RPMI8226 (cell line): ENCODE measurements at regions not wholly inside any gene's neighbourhood (a gene's known extent, or its start where the extent isn't known, plus 50 kb on each side); places are given as distances from the start of the nearest gene placed in this dataset.
"Not testable (repeated sequence)": the region's sequence is repeated elsewhere in the genome, so short reads cannot be mapped to it uniquely, and the experiment has no call there.

Experiments used
- DNase-seq: peaks from one replicate; pipeline ENCODE4 v3.0.0-alpha.2; 2015

DNA sequence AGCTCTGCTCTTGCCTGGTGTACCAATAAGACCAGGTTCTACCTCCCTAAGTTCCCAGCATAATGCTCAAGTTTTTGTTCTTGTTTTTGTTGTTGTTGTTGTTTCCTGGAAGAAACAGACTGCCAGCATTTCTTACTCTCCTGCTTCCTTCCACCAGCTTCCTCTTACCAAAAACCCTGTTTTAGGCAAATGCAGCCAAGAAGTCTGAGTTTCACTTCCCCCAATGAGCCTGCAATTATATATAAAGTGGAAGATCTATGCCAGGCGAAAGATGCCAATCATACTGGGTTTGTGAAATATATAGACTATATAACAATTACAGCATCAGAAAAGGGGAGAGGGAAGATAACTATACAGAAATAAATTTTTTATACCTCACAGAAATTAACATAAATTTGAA lies 931.5 kb upstream of the FAT3 start:
- peak; percentile 19 for DNase-seq

GRCh38 chr11:91272089-91272488 lies 952.5 kb upstream of the FAT3 start:
- no peak for DNase-seq

DNA sequence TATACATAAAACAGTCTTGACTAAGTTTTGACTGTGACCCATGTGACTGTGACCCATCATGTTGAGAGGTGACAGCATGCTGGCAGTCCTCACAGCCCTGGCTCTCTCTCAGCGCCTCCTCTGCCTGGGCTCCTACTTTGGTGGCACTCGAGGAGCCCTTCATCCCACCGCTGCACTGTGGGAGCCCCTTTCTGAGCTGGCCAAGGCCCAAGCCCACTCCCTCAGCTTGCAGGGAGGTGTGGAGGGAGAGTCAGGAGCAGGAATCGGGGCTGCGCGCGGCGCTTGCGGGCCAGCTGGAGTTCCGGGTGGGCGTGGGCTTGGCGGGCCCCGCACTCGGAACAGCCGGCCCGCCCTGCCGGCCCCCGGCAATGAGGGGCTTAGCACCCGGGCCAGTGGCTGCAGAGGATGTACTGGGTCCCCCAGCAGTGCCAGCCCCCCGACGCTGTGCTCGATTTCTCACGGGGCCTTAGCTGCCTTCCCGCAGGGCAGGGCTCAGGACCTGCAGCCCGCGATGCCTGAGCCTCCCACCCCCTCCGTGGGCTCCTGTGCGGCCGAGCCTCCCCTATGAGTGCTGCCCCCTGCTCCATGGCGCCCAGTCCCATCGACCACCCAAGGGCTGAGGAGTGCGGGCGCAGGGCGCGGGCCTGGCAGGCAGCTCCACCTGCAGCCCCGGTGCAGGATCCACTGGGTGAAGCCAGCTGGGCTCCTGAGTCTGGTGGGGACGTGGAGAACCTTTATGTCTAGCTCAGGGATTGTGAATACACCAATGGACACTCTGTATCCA lies 955.9 kb upstream of the FAT3 start:
- not testable (repeated sequence) for DNase-seq

- no peak for DNase-seq
These were observed 958.7 kb upstream of the FAT3 start for GRCh38 chr11:91265946-91266345.

GRCh38 chr11:91264481-91264880 lies 960.1 kb upstream of the FAT3 start:
- no peak for DNase-seq

GRCh38 chr11:91263496-91264365 lies 960.9 kb upstream of the FAT3 start:
- DNase-seq: no peak

- DNase-seq: no peak
These were observed 963.1 kb upstream of the FAT3 start for GRCh38 chr11:91261513-91261912.

DNA sequence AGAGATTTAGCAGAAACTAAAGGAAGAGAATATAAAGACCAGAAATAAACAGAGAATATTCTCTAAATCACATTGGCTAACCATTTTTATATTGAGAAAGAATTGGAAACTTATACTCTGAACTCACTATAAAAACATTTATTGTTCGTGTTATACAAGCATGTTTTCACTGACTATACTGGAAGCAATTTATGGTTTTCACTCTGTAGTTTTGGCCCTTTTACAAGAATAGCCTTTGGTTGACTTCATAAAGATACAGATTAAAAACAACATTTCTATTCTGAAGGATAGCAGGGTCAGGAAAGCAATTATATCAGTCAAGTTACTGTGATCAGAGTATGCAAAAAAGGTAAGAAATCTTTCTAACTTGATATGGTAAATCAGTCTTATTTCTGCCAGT lies 965.7 kb upstream of the FAT3 start:
- no peak for DNase-seq

- DNase-seq: no peak
These were observed 967.0 kb upstream of the FAT3 start for GRCh38 chr11:91257667-91258066.

DNA sequence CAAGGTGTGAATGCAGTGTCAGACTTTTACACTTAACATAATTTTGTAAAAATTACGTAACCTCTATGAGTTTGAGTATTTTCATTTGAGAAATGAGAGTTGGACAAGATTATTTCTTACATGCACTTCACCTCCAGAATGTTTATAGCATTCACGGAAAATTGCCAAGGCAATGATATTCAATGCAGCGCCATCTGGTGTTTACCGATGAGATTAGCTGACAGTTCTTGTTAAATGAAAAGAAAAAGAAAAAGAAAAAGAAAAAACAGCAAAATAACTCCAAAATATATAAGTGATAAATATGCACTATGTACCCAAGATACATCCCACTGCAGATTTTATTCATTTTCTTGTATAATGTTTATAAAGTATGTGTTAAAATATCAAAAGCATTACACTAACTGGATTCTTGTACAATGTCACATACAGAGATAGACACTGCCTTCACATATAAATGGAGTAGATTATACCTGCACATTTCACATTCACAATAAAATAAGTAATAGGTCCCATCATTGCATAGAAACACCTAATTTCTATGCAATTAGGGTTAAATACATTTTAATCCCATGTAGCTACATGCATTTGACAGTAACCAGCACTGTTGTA lies 976.3 kb upstream of the FAT3 start:
- DNase-seq: peak; percentile 37

GRCh38 chr11:91247009-91247735 lies 977.4 kb upstream of the FAT3 start:
- no peak for DNase-seq

GRCh38 chr11:91244912-91245311 lies 979.7 kb upstream of the FAT3 start:
- DNase-seq: no peak

DNA sequence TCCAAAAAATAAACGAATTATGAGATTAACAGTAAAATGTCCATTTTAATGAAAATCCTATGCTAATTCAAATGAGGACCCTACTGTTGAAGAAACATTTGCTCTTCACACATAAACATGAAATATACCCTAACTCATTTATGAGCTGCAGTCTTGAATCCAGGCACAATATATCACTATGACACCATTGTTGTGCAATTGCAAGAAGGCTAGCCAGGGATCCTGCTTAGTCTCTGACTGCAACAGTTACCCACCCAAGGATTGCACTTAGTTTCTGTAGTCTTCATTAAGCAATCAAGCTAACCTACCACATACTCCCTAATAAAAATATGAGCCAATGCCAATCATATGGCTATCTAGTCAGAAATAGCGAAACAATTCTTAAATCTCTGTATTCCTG lies 981.0 kb upstream of the FAT3 start:
- no peak for DNase-seq

DNA sequence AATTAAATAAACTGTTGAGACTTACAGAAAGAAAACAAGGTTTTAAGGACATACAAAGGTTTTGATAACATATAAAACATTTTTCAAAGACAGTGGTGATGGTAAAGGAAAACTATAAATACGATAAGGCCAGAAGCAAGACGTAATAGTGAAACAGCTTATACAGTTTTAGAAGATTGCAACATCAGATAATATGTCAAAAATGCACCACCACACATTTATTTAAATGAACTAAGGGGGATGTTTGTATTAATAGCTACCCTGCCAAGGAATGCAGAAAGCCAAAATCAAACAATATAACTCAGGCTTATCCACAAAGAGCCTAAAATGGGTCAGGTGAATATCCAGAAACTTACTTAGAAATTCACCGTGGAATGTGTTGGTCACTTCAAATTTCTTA lies 981.6 kb upstream of the FAT3 start:
- no peak for DNase-seq

DNA sequence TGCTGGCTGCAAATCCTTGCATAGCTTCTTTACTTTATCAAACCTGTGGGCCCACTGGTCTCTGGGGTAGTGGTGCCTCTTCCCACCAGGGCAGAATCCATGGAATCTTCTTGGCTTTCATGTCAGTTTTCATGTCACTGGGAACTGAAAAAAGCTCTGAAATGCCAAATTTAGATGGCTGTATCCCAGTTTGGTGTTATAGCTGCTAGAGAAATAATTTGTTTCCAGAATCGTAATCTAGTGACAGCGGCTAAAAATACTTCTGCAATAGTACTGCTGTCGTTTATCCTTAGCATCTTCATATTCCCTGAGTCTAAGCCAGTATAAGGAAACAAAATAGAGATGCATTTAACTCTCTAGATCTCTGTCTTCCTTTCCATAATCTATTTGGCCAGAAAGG lies 983.4 kb upstream of the FAT3 start:
- no peak for DNase-seq

- DNase-seq: no peak
These were observed 985.3 kb upstream of the FAT3 start for GRCh38 chr11:91239359-91239758.

GRCh38 chr11:91231226-91231625 lies 993.4 kb upstream of the FAT3 start:
- DNase-seq: no peak

- DNase-seq: no peak
These were observed 994.0 kb upstream of the FAT3 start for GRCh38 chr11:91230647-91231046.

- DNase-seq: no peak
These were observed 1000.0 kb upstream of the CHORDC1 start for GRCh38 chr11:91222830-91223229.

- DNase-seq: no peak
These were observed 997.8 kb upstream of the CHORDC1 start for GRCh38 chr11:91220476-91221202.

- no peak for DNase-seq
These were observed 996.7 kb upstream of the CHORDC1 start for GRCh38 chr11:91219535-91219934.

- DNase-seq: no peak
These were observed 986.9 kb upstream of the CHORDC1 start for GRCh38 chr11:91209751-91210150.
